ENCODE measurements at regions not wholly inside any gene's neighbourhood (a gene's known extent, or its start where the extent isn't known, plus 50 kb on each side); places are given as distances from the start of the nearest gene placed in this dataset.

DNA sequence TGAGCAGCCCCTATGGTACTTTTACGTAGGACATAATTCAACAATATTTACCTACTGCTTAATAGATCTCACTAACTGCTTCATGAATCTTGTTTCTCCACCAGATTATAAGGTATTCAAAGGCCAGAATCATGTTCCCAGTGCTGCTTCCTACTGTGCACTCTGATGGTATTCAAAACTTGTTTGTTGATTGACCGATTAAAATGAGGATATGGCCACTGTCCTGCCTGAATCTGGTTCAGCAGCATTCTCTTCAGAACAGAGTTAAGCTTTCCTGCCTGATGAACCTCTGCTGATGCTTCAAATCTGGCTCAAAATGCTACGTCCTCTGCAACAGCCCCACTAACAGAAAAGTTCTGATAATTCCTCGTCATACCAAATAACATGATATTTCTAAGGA is 150.7 kb upstream of the ZNF462 start:
- TF ChIP-seq POLR2A (IDR thresholded peaks at IDR 0.05) = no peak
- TF ChIP-seq CTCF (IDR thresholded peaks at IDR 0.05) = no peak
